ENCODE measurements at regions not wholly inside any gene's neighbourhood (a gene's known extent, or its start where the extent isn't known, plus 50 kb on each side); places are given as distances from the start of the nearest gene placed in this dataset.

DNA sequence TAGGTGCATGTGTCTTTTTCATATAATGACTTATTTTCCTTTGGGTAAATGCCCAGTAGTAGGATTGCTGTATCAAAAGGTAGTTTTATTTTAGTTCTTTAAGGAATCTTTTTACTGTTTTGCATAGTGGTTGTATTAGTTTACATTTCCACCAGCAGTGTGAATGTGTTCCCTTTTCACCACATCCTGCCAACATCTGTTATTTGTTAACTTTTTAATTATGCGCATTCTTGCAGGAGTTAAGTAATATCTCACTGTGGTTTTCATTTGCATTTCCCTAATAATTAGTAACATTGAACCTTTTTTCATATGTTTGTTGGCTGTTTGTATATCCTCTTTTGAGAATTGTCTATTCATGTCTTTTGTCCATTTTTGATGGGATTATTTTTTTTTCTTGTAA, 1761.9 kb downstream of the PLA2G4A start:
- Mint-ChIP-seq H3K36me3 (ENCODE audit: low read depth) (no peaks in the 10 kb centered on the region), H3K9me3 (peaks cover 3% of the 10 kb centered on the region), H3K27ac (no peak overlapping the region), H3K4me3 (no peak overlapping the region), H3K27me3 (no peaks in the 10 kb centered on the region), H3K4me1 (ENCODE audit: low read depth) (no peaks in the 10 kb centered on the region)
- TF ChIP-seq, protein P1, sequence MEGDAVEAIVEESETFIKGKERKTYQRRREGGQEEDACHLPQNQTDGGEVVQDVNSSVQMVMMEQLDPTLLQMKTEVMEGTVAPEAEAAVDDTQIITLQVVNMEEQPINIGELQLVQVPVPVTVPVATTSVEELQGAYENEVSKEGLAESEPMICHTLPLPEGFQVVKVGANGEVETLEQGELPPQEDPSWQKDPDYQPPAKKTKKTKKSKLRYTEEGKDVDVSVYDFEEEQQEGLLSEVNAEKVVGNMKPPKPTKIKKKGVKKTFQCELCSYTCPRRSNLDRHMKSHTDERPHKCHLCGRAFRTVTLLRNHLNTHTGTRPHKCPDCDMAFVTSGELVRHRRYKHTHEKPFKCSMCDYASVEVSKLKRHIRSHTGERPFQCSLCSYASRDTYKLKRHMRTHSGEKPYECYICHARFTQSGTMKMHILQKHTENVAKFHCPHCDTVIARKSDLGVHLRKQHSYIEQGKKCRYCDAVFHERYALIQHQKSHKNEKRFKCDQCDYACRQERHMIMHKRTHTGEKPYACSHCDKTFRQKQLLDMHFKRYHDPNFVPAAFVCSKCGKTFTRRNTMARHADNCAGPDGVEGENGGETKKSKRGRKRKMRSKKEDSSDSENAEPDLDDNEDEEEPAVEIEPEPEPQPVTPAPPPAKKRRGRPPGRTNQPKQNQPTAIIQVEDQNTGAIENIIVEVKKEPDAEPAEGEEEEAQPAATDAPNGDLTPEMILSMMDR (IDR thresholded peaks at IDR 0.05): no peak
- ATAC-seq (ENCODE audit: poor library complexity): no peak
- CTCF ChIA-PET: no interaction called here
- intact Hi-C loops (cut with DNase I, micrococcal nuclease): no loop called here
- no peaks in the 10 kb centered on the region for H3K36me3 ChIP-seq (ENCODE audit: insufficient read depth, low read length)
- H3K4me3 ChIP-seq (ENCODE audit: low read length): no peak overlapping the region
- no peaks in the 10 kb centered on the region for H3K4me1 ChIP-seq (ENCODE audit: insufficient read depth, low read length)
- H3K27me3 ChIP-seq (ENCODE audit: control insufficient read depth in 1 of 2, insufficient read depth in 2 of 2, low read length in 2 of 2): no peaks in the 10 kb centered on the region
- no peak for DNase-seq
- H3K9me3 ChIP-seq (ENCODE audit: control insufficient read depth in 1 of 2, insufficient read depth in 1 of 2, low read length in 2 of 2): no peaks in the 10 kb centered on the region
- POLR2A ChIA-PET: no interaction called here
- no peak overlapping the region for H3K27ac ChIP-seq (ENCODE audit: low read depth in 1 of 2, low read length in 2 of 2)

DNA sequence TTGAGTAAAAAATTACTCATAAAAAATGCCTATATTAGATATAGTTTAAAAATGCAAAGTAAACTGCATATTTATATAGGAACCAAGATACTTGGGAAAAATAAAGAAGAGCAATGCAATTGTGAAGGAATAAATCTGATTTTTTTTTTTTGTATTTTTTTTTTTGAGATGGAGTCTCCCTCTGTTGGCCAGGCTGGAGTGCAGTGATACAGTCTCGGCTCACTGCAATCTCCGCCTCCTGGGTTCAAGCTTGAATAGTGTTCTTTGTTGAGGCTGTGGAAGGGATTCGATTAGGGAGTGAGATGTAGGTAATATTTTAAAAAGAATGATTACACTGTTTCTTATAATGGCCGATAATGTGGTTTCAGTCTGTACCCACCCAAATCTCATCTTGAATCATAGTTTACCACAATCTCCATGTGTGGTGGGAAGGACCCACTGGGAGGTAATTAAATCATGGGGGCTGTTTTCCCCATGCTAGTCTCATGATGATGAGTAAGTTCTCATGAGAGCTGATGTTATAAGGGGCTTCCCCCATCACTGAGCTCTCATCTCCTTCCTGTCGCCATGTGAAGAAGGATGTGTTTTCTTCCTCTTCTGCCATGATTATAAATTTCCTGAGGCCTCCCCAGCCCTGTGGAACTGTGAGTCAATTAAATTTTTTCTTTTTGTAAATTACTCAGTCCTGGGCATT, 1765.9 kb downstream of the PLA2G4A start:
- CTCF ChIA-PET: no interaction called here
- H3K27me3 ChIP-seq (ENCODE audit: control insufficient read depth in 1 of 2, insufficient read depth in 2 of 2, low read length in 2 of 2): no peaks in the 10 kb centered on the region
- H3K4me1 Mint-ChIP-seq (ENCODE audit: low read depth): no peaks in the 10 kb centered on the region
- H3K4me3 Mint-ChIP-seq: no peak overlapping the region
- H3K36me3 ChIP-seq (ENCODE audit: insufficient read depth, low read length): no peaks in the 10 kb centered on the region
- H3K9me3 Mint-ChIP-seq: peaks cover 7% of the 10 kb centered on the region
- ATAC-seq (ENCODE audit: poor library complexity): no peak
- TF ChIP-seq, protein P1 (IDR thresholded peaks at IDR 0.05): no peak
- no peak for DNase-seq
- no peak overlapping the region for H3K27ac ChIP-seq (ENCODE audit: low read depth in 1 of 2, low read length in 2 of 2)
- no peaks in the 10 kb centered on the region for H3K27me3 Mint-ChIP-seq
- no peak overlapping the region for H3K4me3 ChIP-seq (ENCODE audit: low read length)
- no peaks in the 10 kb centered on the region for H3K36me3 Mint-ChIP-seq (ENCODE audit: low read depth)
- intact Hi-C loops (cut with DNase I, micrococcal nuclease): no loop called here
- no peaks in the 10 kb centered on the region for H3K9me3 ChIP-seq (ENCODE audit: control insufficient read depth in 1 of 2, insufficient read depth in 1 of 2, low read length in 2 of 2)
- POLR2A ChIA-PET: no interaction called here
- no peak overlapping the region for H3K27ac Mint-ChIP-seq
- no peaks in the 10 kb centered on the region for H3K4me1 ChIP-seq (ENCODE audit: insufficient read depth, low read length)

DNA sequence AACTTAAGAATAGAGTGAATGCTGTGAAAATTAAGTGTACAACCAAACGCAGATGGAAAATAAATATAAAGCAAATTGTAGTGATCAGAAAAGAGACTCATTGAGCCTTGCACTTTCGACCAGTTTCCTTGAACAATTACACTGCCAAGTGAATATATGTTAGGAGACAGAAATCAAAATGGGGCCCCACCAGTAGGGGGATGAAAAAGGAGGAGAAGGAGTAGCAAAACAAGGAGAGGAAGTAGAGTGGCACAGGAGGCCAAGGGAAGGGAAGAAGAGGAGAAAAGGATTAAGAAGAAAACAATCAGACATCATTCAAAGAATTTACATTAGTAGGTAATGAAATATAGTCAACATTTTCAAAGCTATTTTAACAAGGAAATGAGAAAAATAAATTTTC, 1770.6 kb downstream of the PLA2G4A start:
- ChIA-PET POLR2A (no interaction called here), CTCF (no interaction called here)
- no peak overlapping the region for H3K4me3 ChIP-seq (ENCODE audit: low read length)
- no peak overlapping the region for H3K27ac Mint-ChIP-seq
- DNase-seq (no peak), ATAC-seq (ENCODE audit: poor library complexity) (no peak)
- H3K27ac ChIP-seq (ENCODE audit: low read depth in 1 of 2, low read length in 2 of 2): no peak overlapping the region
- H3K9me3 Mint-ChIP-seq: peaks cover 3% of the 10 kb centered on the region
- H3K4me3 Mint-ChIP-seq: no peak overlapping the region
- H3K9me3 ChIP-seq (ENCODE audit: control insufficient read depth in 1 of 2, insufficient read depth in 1 of 2, low read length in 2 of 2): no peaks in the 10 kb centered on the region
- H3K36me3 ChIP-seq (ENCODE audit: insufficient read depth, low read length): no peaks in the 10 kb centered on the region
- H3K27me3 Mint-ChIP-seq: no peaks in the 10 kb centered on the region
- TF ChIP-seq, protein P1 (IDR thresholded peaks at IDR 0.05): no peak
- H3K4me1 ChIP-seq (ENCODE audit: insufficient read depth, low read length): no peaks in the 10 kb centered on the region
- H3K36me3 Mint-ChIP-seq (ENCODE audit: low read depth): no peaks in the 10 kb centered on the region
- H3K27me3 ChIP-seq (ENCODE audit: control insufficient read depth in 1 of 2, insufficient read depth in 2 of 2, low read length in 2 of 2): no peaks in the 10 kb centered on the region
- H3K4me1 Mint-ChIP-seq (ENCODE audit: low read depth): no peaks in the 10 kb centered on the region
- intact Hi-C loops (cut with DNase I, micrococcal nuclease): no loop called here
